ENCODE measurements at regions not wholly inside any gene's neighbourhood (a gene's known extent, or its start where the extent isn't known, plus 50 kb on each side); places are given as distances from the start of the nearest gene placed in this dataset.

- TF ChIP-seq POLR2AphosphoS5 (IDR thresholded peaks at IDR 0.05; ENCODE audit: low read depth, low read length) (no peak), REST (IDR thresholded peaks at IDR 0.05; ENCODE audit: insufficient read depth in 1 of 2, low read depth in 2 of 2, low read length in 2 of 2) (no peak), SIN3A (IDR thresholded peaks at IDR 0.05; ENCODE audit: borderline replicate concordance, insufficient read depth, low read length) (no peak), FOXP2 (optimal IDR thresholded peaks at IDR 0.05; ENCODE audit: borderline replicate concordance, extremely low read depth, extremely low read length, insufficient read depth) (no peak)
These were observed 61.1 kb upstream of the PCGF5 start for GRCh38 chr10:91159254-91159783.
